H7 (cell line): ENCODE measurements at regions not wholly inside any gene's neighbourhood (a gene's known extent, or its start where the extent isn't known, plus 50 kb on each side); places are given as distances from the start of the nearest gene placed in this dataset.

Experiments
- DNase-seq: peaks from one replicate; pipeline ENCODE4 v3.0.0; 2012
- H3K27me3 ChIP-seq: 2 replicates; pipeline ENCODE4 v1.6.0; 2011; ENCODE audit warnings: mild to moderate bottlenecking, low read length; ENCODE audit not compliant: control insufficient read depth, insufficient read depth
- H3K36me3 ChIP-seq: replicated peaks from 2 replicates; pipeline ENCODE4 v1.5.1; 2011; ENCODE audit warnings: low read length; ENCODE audit not compliant: control insufficient read depth, insufficient read depth
- H3K4me3 ChIP-seq: 2 replicates; pipeline ENCODE4 v1.5.1; 2011; ENCODE audit warnings: low read depth, mild to moderate bottlenecking, control low read depth, low read length, moderate library complexity; ENCODE audit not compliant: insufficient read depth

GRCh38 chr7:153476166-153476565 is 576.0 kb upstream of the DPP6 start:
- DNase-seq = no peak
- no peak overlapping the region for H3K4me3 ChIP-seq

GRCh38 chr7:153496257-153496656 is 555.9 kb upstream of the DPP6 start:
- DNase-seq = no peak
- H3K36me3 ChIP-seq = no peaks in the 10 kb centered on the region
- no peaks in the 10 kb centered on the region for H3K27me3 ChIP-seq
- H3K4me3 ChIP-seq = no peak overlapping the region

More at GRCh38 chr7:153476166-153476565, 576.0 kb upstream of the DPP6 start:
- no peaks in the 10 kb centered on the region for H3K36me3 ChIP-seq
- H3K27me3 ChIP-seq = no peaks in the 10 kb centered on the region

GRCh38 chr7:153503093-153503492 is 549.1 kb upstream of the DPP6 start:
- no peaks in the 10 kb centered on the region for H3K27me3 ChIP-seq
- H3K36me3 ChIP-seq = no peaks in the 10 kb centered on the region
- H3K4me3 ChIP-seq = no peak overlapping the region
- DNase-seq = no peak

GRCh38 chr7:153504288-153505075 is 547.7 kb upstream of the DPP6 start:
- no peaks in the 10 kb centered on the region for H3K27me3 ChIP-seq
- H3K4me3 ChIP-seq = no peak overlapping the region
- no peak for DNase-seq
- no peaks in the 10 kb centered on the region for H3K36me3 ChIP-seq

- H3K36me3 ChIP-seq = no peaks in the 10 kb centered on the region
- DNase-seq = no peak
- H3K4me3 ChIP-seq = no peak overlapping the region
Measured at GRCh38 chr7:153507885-153508284, 544.3 kb upstream of the DPP6 start.

GRCh38 chr7:153509768-153510167 is 542.4 kb upstream of the DPP6 start:
- H3K4me3 ChIP-seq = no peak overlapping the region
- no peaks in the 10 kb centered on the region for H3K36me3 ChIP-seq
- H3K27me3 ChIP-seq = no peaks in the 10 kb centered on the region
- no peak for DNase-seq

More at GRCh38 chr7:153507885-153508284, 544.3 kb upstream of the DPP6 start:
- H3K27me3 ChIP-seq = no peaks in the 10 kb centered on the region

- Histone ChIP-seq H3K36me3 (no peaks in the 10 kb centered on the region), H3K27me3 (no peaks in the 10 kb centered on the region), H3K4me3 (no peak overlapping the region)
- no peak for DNase-seq
Measured at GRCh38 chr7:153510674-153511073, 541.5 kb upstream of the DPP6 start.

GRCh38 chr7:153514032-153514431 is 538.2 kb upstream of the DPP6 start:
- no peak for DNase-seq
- no peaks in the 10 kb centered on the region for H3K36me3 ChIP-seq
- no peaks in the 10 kb centered on the region for H3K27me3 ChIP-seq

GRCh38 chr7:153515359-153515758 is 536.8 kb upstream of the DPP6 start:
- no peaks in the 10 kb centered on the region for H3K27me3 ChIP-seq
- DNase-seq = no peak
- no peak overlapping the region for H3K4me3 ChIP-seq
- H3K36me3 ChIP-seq = no peaks in the 10 kb centered on the region

More at GRCh38 chr7:153514032-153514431, 538.2 kb upstream of the DPP6 start:
- H3K4me3 ChIP-seq = no peak overlapping the region

GRCh38 chr7:153518201-153518984 is 533.8 kb upstream of the DPP6 start:
- no peak for DNase-seq
- Histone ChIP-seq H3K4me3 (no peak overlapping the region), H3K27me3 (no peaks in the 10 kb centered on the region), H3K36me3 (no peaks in the 10 kb centered on the region)

- Histone ChIP-seq H3K4me3 (no peak overlapping the region), H3K36me3 (no peaks in the 10 kb centered on the region), H3K27me3 (no peaks in the 10 kb centered on the region)
- no peak for DNase-seq
Measured at GRCh38 chr7:153521370-153521769, 530.8 kb upstream of the DPP6 start.

- DNase-seq = no peak
- Histone ChIP-seq H3K27me3 (no peaks in the 10 kb centered on the region), H3K36me3 (no peaks in the 10 kb centered on the region), H3K4me3 (no peak overlapping the region)
Measured at GRCh38 chr7:153522261-153522660, 529.9 kb upstream of the DPP6 start.

- no peaks in the 10 kb centered on the region for H3K27me3 ChIP-seq
- no peak for DNase-seq
- H3K36me3 ChIP-seq = no peaks in the 10 kb centered on the region
- no peak overlapping the region for H3K4me3 ChIP-seq
Measured at GRCh38 chr7:153523320-153524015, 528.7 kb upstream of the DPP6 start.

- Histone ChIP-seq H3K4me3 (no peak overlapping the region), H3K27me3 (no peaks in the 10 kb centered on the region), H3K36me3 (no peaks in the 10 kb centered on the region)
- no peak for DNase-seq
Measured at GRCh38 chr7:153524070-153524601, 528.1 kb upstream of the DPP6 start.
